Upper lobe of right lung (tissue), 1 donor: ENCODE measurements at regions not wholly inside any gene's neighbourhood (a gene's known extent, or its start where the extent isn't known, plus 50 kb on each side); places are given as distances from the start of the nearest gene placed in this dataset.

Source experiments
- ATAC-seq: fragments of 200-7000 bp; cut with Tn5 transposase; one replicate; pipeline ENCODE4 v1.9.1; 2020; ENCODE audit warnings: mild to moderate bottlenecking, moderate library complexity
- DNase-seq: peaks from one replicate; pipeline ENCODE4 v3.0.0-alpha.2; 2020
- H3K27ac ChIP-seq: fragments of 200-600 bp; one replicate; pipeline ENCODE4 v1.8.0; 2022
- H3K27me3 ChIP-seq: fragments of 200-600 bp; one replicate; pipeline ENCODE4 v1.8.0; 2022; ENCODE audit warnings: mild to moderate bottlenecking
- H3K36me3 ChIP-seq: fragments of 200-600 bp; one replicate; pipeline ENCODE4 v1.8.0; 2022
- H3K4me1 ChIP-seq: fragments of 200-600 bp; one replicate; pipeline ENCODE4 v1.8.0; 2022
- H3K4me3 ChIP-seq: fragments of 200-600 bp; one replicate; pipeline ENCODE4 v1.8.0; 2022; ENCODE audit warnings: mild to moderate bottlenecking
- H3K9me3 ChIP-seq: fragments of 200-600 bp; one replicate; pipeline ENCODE4 v1.8.0; 2022
- intact Hi-C: fragments of 100-400 bp; cut with DNase I; formaldehyde crosslinking; loops from one replicate; pipeline ENCODE4 v1.11.0; 2022
- TF ChIP-seq, protein P1 (sequence below): fragments of 200-600 bp; IDR thresholded peaks from one replicate; pipeline ENCODE4 v1.8.0; 2022; ENCODE audit warnings: antibody characterized with exemption
- donor health status: DM: no; HTN: yes; CAD: no; lungs with severe emphysema.

DNA sequence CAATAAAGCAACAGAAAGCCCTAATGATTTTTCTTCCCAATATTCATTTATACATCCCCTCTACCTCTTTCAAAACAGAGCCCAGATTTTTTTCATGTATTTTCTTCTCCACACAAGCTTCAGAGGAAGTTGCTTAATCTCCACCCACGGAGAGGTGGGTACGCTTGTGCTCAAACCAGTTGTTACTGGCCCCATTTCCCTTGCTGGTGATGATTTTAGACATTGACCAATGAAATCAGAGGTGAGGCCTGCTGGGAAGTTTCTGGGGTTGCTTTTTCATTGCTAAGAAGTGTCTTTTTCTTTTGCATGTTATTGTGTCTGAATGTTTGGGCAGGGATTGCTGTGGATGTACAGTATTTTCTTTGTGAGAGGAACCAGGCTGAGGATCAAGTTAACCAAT, 448.1 kb upstream of the B3GALT2 start:
- TF ChIP-seq, protein P1, sequence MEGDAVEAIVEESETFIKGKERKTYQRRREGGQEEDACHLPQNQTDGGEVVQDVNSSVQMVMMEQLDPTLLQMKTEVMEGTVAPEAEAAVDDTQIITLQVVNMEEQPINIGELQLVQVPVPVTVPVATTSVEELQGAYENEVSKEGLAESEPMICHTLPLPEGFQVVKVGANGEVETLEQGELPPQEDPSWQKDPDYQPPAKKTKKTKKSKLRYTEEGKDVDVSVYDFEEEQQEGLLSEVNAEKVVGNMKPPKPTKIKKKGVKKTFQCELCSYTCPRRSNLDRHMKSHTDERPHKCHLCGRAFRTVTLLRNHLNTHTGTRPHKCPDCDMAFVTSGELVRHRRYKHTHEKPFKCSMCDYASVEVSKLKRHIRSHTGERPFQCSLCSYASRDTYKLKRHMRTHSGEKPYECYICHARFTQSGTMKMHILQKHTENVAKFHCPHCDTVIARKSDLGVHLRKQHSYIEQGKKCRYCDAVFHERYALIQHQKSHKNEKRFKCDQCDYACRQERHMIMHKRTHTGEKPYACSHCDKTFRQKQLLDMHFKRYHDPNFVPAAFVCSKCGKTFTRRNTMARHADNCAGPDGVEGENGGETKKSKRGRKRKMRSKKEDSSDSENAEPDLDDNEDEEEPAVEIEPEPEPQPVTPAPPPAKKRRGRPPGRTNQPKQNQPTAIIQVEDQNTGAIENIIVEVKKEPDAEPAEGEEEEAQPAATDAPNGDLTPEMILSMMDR: no peak
- no peaks in the 10 kb centered on the region for H3K4me1 ChIP-seq
- no peak for DNase-seq
- no peaks in the 10 kb centered on the region for H3K36me3 ChIP-seq
- H3K4me3 ChIP-seq: no peak overlapping the region
- H3K9me3 ChIP-seq: no peaks in the 10 kb centered on the region
- H3K27ac ChIP-seq: no peak overlapping the region
- peak; percentile 31 for ATAC-seq
- intact Hi-C loops: no loop called here
- no peaks in the 10 kb centered on the region for H3K27me3 ChIP-seq

DNA sequence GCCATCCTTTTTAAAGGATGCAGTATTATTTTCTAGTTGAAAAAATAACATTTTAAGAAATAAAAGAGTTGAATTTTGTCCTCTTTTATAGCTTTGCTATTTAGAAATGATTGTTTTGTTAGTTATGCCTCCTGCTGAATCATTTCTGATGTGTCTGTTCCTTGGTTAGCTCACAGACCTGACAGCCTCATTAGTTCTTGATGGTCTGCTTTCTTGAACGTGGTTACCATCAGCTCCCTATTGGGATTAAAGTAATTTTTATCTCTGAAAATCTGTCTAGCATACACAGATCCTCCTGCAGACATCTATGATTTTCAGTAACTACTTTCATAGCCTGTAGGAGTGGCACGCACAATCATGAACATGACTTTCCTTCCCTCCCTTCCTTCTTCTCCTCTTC, 447.6 kb upstream of the B3GALT2 start:
- H3K4me1 ChIP-seq: no peaks in the 10 kb centered on the region
- H3K27ac ChIP-seq: no peak overlapping the region
- H3K36me3 ChIP-seq: no peaks in the 10 kb centered on the region
- no peak for DNase-seq
- no peak for ATAC-seq
- no peaks in the 10 kb centered on the region for H3K9me3 ChIP-seq
- TF ChIP-seq, protein P1: no peak
- intact Hi-C loops: no loop called here
- no peaks in the 10 kb centered on the region for H3K27me3 ChIP-seq
- no peak overlapping the region for H3K4me3 ChIP-seq

DNA sequence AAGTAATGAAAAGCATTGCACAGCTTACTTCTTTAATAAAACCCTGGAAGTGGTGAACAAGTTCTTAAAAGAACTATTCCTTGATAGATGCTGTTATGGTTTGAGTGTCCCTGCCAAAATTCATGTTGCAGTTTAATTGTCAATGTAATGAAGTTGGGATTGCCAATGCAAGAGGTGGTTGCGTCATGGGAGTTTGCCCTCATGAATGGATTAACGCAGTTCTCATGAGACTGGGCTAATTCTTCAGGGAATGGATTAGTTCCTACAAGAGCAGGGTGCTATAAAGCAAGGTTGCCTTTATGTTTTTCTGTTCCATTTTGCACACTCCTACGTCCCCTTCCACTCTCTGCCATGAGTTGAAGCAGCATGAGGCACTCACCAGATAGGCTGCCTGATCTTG, 446.7 kb upstream of the B3GALT2 start:
- Histone ChIP-seq H3K27ac (no peak overlapping the region), H3K36me3 (no peaks in the 10 kb centered on the region), H3K9me3 (no peaks in the 10 kb centered on the region), H3K4me3 (no peak overlapping the region), H3K27me3 (no peaks in the 10 kb centered on the region), H3K4me1 (no peaks in the 10 kb centered on the region)
- no peak for ATAC-seq
- DNase-seq: no peak
- TF ChIP-seq, protein P1: no peak
- intact Hi-C loops: no loop called here

DNA sequence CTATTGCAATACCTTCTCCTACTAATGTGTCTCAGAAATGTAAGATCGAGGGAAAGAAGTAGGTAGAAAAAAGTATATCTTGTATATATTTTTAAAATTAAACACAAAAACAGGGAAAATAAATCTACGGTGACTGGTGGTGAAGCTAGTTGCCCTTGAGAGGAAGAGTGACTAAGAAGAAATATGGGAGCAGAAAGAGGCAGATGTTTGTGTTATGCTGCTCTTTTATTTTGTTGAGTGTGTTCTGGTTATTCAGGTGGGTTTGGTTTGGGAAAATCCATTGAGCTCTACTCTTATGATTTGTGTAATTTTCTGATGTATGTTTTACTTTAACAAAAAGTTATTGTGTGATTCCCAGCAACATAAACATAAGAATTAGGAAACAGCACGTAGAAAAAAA, 444.9 kb upstream of the B3GALT2 start:
- H3K4me3 ChIP-seq: no peak overlapping the region
- H3K36me3 ChIP-seq: no peaks in the 10 kb centered on the region
- H3K4me1 ChIP-seq: no peaks in the 10 kb centered on the region
- H3K27ac ChIP-seq: no peak overlapping the region
- ATAC-seq: no peak
- H3K27me3 ChIP-seq: no peaks in the 10 kb centered on the region
- no peaks in the 10 kb centered on the region for H3K9me3 ChIP-seq
- intact Hi-C loops: no loop called here
- TF ChIP-seq, protein P1: no peak
- DNase-seq: no peak

DNA sequence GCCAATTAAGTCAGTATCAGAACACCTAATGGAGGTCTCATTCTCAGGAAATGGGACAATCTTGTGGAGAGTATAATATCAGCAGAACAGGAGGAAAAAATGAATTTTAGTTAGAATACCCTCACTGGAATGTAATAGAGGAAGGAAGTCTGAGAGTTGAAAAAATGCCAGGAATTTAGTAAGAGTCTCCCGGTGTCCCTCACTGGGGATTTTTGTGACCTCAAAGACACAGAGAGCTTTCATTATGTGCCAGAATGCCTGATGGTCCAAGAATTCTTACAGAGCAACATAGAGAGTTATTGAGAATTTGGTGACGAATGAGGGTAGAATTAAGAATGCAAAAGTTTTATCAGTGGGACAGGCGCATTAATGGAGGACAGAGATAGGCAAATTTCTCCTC, 443.5 kb upstream of the B3GALT2 start:
- DNase-seq (no peak), ATAC-seq (no peak)
- intact Hi-C loops: no loop called here
- Histone ChIP-seq H3K4me3 (no peak overlapping the region), H3K9me3 (no peaks in the 10 kb centered on the region), H3K4me1 (no peaks in the 10 kb centered on the region), H3K27me3 (no peaks in the 10 kb centered on the region), H3K36me3 (no peaks in the 10 kb centered on the region), H3K27ac (no peak overlapping the region)
- TF ChIP-seq, protein P1: no peak

DNA sequence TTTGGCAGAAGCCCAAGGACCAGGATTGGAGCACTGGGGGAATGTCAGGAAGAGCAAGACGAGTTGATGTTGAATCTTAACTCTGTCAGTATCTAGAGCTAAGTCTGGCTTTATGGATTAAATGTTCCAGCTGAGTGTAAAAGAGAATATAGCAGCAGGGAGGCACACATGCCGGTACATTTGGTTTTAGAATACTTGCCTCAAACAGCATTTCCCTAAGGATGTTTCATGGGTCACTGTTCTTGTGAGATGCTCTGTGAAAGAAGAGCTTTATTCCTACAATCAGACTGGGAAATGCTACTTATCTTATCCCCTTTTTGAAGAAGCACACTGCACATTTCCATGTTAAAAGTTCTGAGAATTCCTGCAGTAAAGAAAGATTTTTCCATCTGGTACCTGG, 440.3 kb upstream of the B3GALT2 start:
- intact Hi-C loops: no loop called here
- no peak for DNase-seq
- H3K4me1 ChIP-seq: no peaks in the 10 kb centered on the region
- no peaks in the 10 kb centered on the region for H3K27me3 ChIP-seq
- no peak overlapping the region for H3K27ac ChIP-seq
- H3K9me3 ChIP-seq: no peaks in the 10 kb centered on the region
- H3K4me3 ChIP-seq: no peak overlapping the region
- TF ChIP-seq, protein P1: no peak
- no peaks in the 10 kb centered on the region for H3K36me3 ChIP-seq
- no peak for ATAC-seq
